B cell (primary cell): ENCODE measurements at regions not wholly inside any gene's neighbourhood (a gene's known extent, or its start where the extent isn't known, plus 50 kb on each side); places are given as distances from the start of the nearest gene placed in this dataset.

Experiments used
- ATAC-seq: fragments of 200-7000 bp; cut with Tn5 transposase; one replicate; pipeline ENCODE4 v1.10.0; 2021; ENCODE audit warnings: low read depth, mild to moderate bottlenecking, moderate number of reproducible peaks, moderate library complexity
- CTCF ChIA-PET: fragments of 350-600 bp; sonication (Branson Sonifier 250); formaldehyde crosslinking; loops from one replicate; lab custom pipeline; 2021; ENCODE audit warnings: antibody characterized with exemption, inconsistent platforms; lab: Charles Lee
- POLR2A ChIA-PET: fragments of 350-600 bp; sonication (Branson Sonifier 250); formaldehyde crosslinking; loops from one replicate; lab custom pipeline; 2021; ENCODE audit warnings: antibody characterized with exemption; lab: Charles Lee
- DNase-seq: peaks from one replicate; pipeline ENCODE4 v3.0.0; 2013
- H2AFZ ChIP-seq: 2 replicates; pipeline ENCODE4 v1.6.1; 2012; ENCODE audit warnings: mild to moderate bottlenecking, low read depth, low read length; ENCODE audit not compliant: insufficient read depth, poor library complexity, severe bottlenecking
- H3K27ac ChIP-seq, 2 donors: 1 replicate in 1 of 2; 2 replicates in 1 of 2; pipeline ENCODE4 v1.5.1; 2012 to 2013; ENCODE audit warnings: low read length in 2 of 2, mild to moderate bottlenecking in 2 of 2, moderate library complexity in 1 of 2
- H3K27me3 ChIP-seq, 4 experiments: fragments of 200-600 bp in 1 of 4; sonication (generic) in 1 of 4; replicated peaks in 1 of 4; 1 replicate in 2 of 4; 2 replicates in 2 of 4; pipeline versions ENCODE4 v1.6.1 to v1.7.0; 2013 to 2016; ENCODE audit warnings: low read length in 3 of 4, mild to moderate bottlenecking in 2 of 4, mixed read lengths in 1 of 4, moderate library complexity in 1 of 4; ENCODE audit not compliant: insufficient read depth in 4 of 4, control insufficient read depth in 3 of 4; ENCODE audit errors: control extremely low read depth in 1 of 4
- H3K36me3 ChIP-seq, 2 experiments: replicated peaks in 1 of 2; 1 replicate in 1 of 2; 2 replicates in 1 of 2; pipeline versions ENCODE4 v1.6.1 to v1.7.1; 2013; ENCODE audit warnings: low read length in 1 of 2; ENCODE audit not compliant: insufficient read depth in 2 of 2, control insufficient read depth in 1 of 2; ENCODE audit errors: control extremely low read depth in 1 of 2, extremely low read depth in 1 of 2
- H3K4me1 ChIP-seq, 2 donors: fragments of 200-600 bp in 1 of 2; sonication (generic) in 1 of 2; 1 replicate in 1 of 2; 2 replicates in 1 of 2; pipeline versions ENCODE4 v1.5.1 to v1.6.1; 2013 to 2017; ENCODE audit warnings: low read length in 2 of 2; ENCODE audit not compliant: control insufficient read depth in 2 of 2, insufficient read depth in 2 of 2
- H3K4me2 ChIP-seq: replicated peaks from 2 replicates; pipeline ENCODE3; 2012; ENCODE audit warnings: mild to moderate bottlenecking, low read depth, low read length; ENCODE audit not compliant: poor library complexity, severe bottlenecking
- H3K4me3 ChIP-seq, 5 experiments: fragments of 200-600 bp in 1 of 5; sonication (generic) in 1 of 5; 1 replicate in 3 of 5; 2 replicates in 2 of 5; pipeline versions ENCODE4 v1.5.1 to v1.7.0; 2011 to 2016; ENCODE audit warnings: low read length in 4 of 5, mild to moderate bottlenecking in 4 of 5, low read depth in 2 of 5, control low read depth in 1 of 5, moderate library complexity in 1 of 5; ENCODE audit not compliant: insufficient read depth in 1 of 5; ENCODE audit errors: control extremely low read depth in 1 of 5, extremely low read depth in 1 of 5
- H3K79me2 ChIP-seq: fragments of 200-600 bp; sonication (generic); one replicate; pipeline ENCODE4 v1.6.0; 2016; ENCODE audit warnings: low read length; ENCODE audit not compliant: control insufficient read depth, insufficient read depth
- H3K9ac ChIP-seq: fragments of 200-600 bp; sonication (generic); 2 replicates; pipeline ENCODE4 v1.6.1; 2017; ENCODE audit warnings: mild to moderate bottlenecking, low read length, moderate library complexity
- H3K9me3 ChIP-seq, 3 donors: one replicate each; pipeline versions ENCODE4 v1.6.1 to v1.7.1; 2013; ENCODE audit warnings: low read length in 2 of 3; ENCODE audit not compliant: control insufficient read depth in 2 of 3, insufficient read depth in 1 of 3; ENCODE audit errors: control extremely low read depth in 1 of 3
- H4K20me1 ChIP-seq: 2 replicates; pipeline ENCODE4 v1.6.0; 2012; ENCODE audit warnings: mild to moderate bottlenecking, low read length; ENCODE audit not compliant: insufficient read depth, control insufficient read depth, poor library complexity, severe bottlenecking
- H3K27ac Mint-ChIP-seq: one replicate; pipeline ENCODE4 v1.8.0; 2021; ENCODE audit warnings: mixed read lengths
- H3K27me3 Mint-ChIP-seq: one replicate; pipeline ENCODE4 v1.8.0; 2021; ENCODE audit warnings: mixed read lengths
- H3K4me1 Mint-ChIP-seq: one replicate; pipeline ENCODE4 v1.8.0; 2021; ENCODE audit warnings: mixed read lengths
- H3K4me3 Mint-ChIP-seq: one replicate; pipeline ENCODE4 v1.8.0; 2021; ENCODE audit warnings: mixed read lengths
- H3K9me3 Mint-ChIP-seq: one replicate; pipeline ENCODE4 v1.8.0; 2022; ENCODE audit warnings: mixed read lengths; ENCODE audit not compliant: insufficient read depth
- CTCF ChIP-seq: fragments of 200-600 bp; IDR thresholded peaks from one replicate; pipeline ENCODE4 v1.8.0; 2022; ENCODE audit warnings: antibody characterized with exemption, mild to moderate bottlenecking
- EZH2 ChIP-seq: IDR thresholded peaks from 2 replicates; pipeline ENCODE4 v1.6.1; 2012; ENCODE audit warnings: borderline replicate concordance, low read depth, mild to moderate bottlenecking, moderate library complexity, low read length; ENCODE audit not compliant: insufficient read depth, poor library complexity, severe bottlenecking
- WGBS: methylation state at CpG from one replicate; pipeline ENCODE4 v1.1.5; 2013; ENCODE audit warnings: missing lambda C conversion rate; ENCODE audit not compliant: insufficient coverage; 5-methylcytosine and 5-hydroxymethylcytosine counted together
- intact Hi-C: fragments of 100-400 bp; cut with micrococcal nuclease; formaldehyde crosslinking; loops from one replicate; pipeline ENCODE4 v1.10.0; 2022

DNA sequence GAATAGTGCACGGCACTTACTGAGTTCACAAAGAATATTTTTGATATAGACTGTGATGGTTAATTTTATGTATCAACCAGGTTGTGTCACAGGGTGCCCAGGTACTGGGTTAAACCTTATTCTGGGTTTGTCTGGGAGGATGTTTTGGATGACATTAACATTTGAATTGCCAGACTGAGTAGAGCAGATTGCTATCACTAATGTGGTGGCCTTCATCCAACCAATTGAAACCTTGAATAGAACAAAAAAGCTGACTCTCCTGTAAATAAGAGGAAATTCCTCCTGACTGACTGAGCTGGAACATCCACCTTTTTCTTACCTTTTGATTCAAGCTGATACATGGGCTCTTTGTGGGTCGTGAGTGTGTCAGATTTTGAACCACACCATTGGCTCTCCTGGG lies 1424.4 kb upstream of the MIR17HG start:
- H3K79me2 ChIP-seq: no peaks in the 10 kb centered on the region
- Mint-ChIP-seq H3K4me1 (no peaks in the 10 kb centered on the region), H3K27me3 (no peaks in the 10 kb centered on the region), H3K4me3 (no peak overlapping the region), H3K27ac (no peak overlapping the region), H3K9me3 (peaks cover 4% of the 10 kb centered on the region)
- H3K9me3 ChIP-seq: no peaks in the 10 kb centered on the region
- 80% methylated on average over 1 of the region's 2 CpGs for whole genome bisulfite sequencing
- H3K4me3 ChIP-seq: no peak overlapping the region
- ATAC-seq (no peak), DNase-seq (no peak)
- H3K9ac ChIP-seq: no peak overlapping the region
- no peak overlapping the region for H3K4me2 ChIP-seq
- intact Hi-C loops: no loop called here
- CTCF ChIA-PET: no interaction called here
- POLR2A ChIA-PET: no interaction called here
- no peaks in the 10 kb centered on the region for H3K36me3 ChIP-seq
- H3K4me1 ChIP-seq: no peaks in the 10 kb centered on the region
- TF ChIP-seq CTCF: no peak
- TF ChIP-seq EZH2: no peak
- no peak overlapping the region for H2AFZ ChIP-seq
- H3K27me3 ChIP-seq: no peaks in the 10 kb centered on the region
- no peaks in the 10 kb centered on the region for H4K20me1 ChIP-seq
- H3K27ac ChIP-seq: no peak overlapping the region

- Mint-ChIP-seq H3K27me3 (no peaks in the 10 kb centered on the region), H3K27ac (no peak overlapping the region), H3K9me3 (peaks cover 4% of the 10 kb centered on the region), H3K4me1 (no peaks in the 10 kb centered on the region), H3K4me3 (no peak overlapping the region)
- Histone ChIP-seq H3K36me3 (no peaks in the 10 kb centered on the region), H3K4me3 (no peak overlapping the region), H2AFZ (no peak overlapping the region), H3K27ac (no peak overlapping the region), H3K79me2 (no peaks in the 10 kb centered on the region), H3K27me3 (no peaks in the 10 kb centered on the region), H4K20me1 (no peaks in the 10 kb centered on the region), H3K9ac (no peak overlapping the region), H3K4me1 (no peaks in the 10 kb centered on the region), H3K9me3 (no peaks in the 10 kb centered on the region), H3K4me2 (no peak overlapping the region)
- intact Hi-C loops: no loop called here
- no peak for TF ChIP-seq EZH2
- POLR2A ChIA-PET: no interaction called here
- ATAC-seq (no peak), DNase-seq (no peak)
- CTCF ChIA-PET: no interaction called here
- no CpG with 5 or more reads among the region's 2 CpGs for WGBS
Observed at GRCh38 chr13:89923736-89924135, 1423.8 kb upstream of the MIR17HG start.
